ENCODE measurements at regions not wholly inside any gene's neighbourhood (a gene's known extent, or its start where the extent isn't known, plus 50 kb on each side); places are given as distances from the start of the nearest gene placed in this dataset.

GRCh38 chr18:57249179-57249578 lies 102.3 kb downstream of the BOD1L2 start:
- no peak overlapping the region for H3K4me3 Mint-ChIP-seq
- H3K27me3 Mint-ChIP-seq (ENCODE audit: low read depth), result peaks cover 15% of the 10 kb centered on the region
- H3K4me1 Mint-ChIP-seq, result no peaks in the 10 kb centered on the region
- H3K36me3 Mint-ChIP-seq (ENCODE audit: low read depth), result no peaks in the 10 kb centered on the region
- no peak for TF ChIP-seq CTCF (IDR thresholded peaks at IDR 0.05; ENCODE audit: unreplicated experiment in 3 of 3)
- H3K27ac Mint-ChIP-seq, result no peak overlapping the region
- no peaks in the 10 kb centered on the region for H3K9me3 Mint-ChIP-seq

GRCh38 chr18:57249883-57250282 lies 102.5 kb upstream of the ST8SIA3 start:
- Mint-ChIP-seq H3K9me3 (no peaks in the 10 kb centered on the region), H3K27me3 (ENCODE audit: low read depth) (peaks cover 15% of the 10 kb centered on the region), H3K4me1 (no peaks in the 10 kb centered on the region), H3K27ac (no peak overlapping the region), H3K4me3 (no peak overlapping the region), H3K36me3 (ENCODE audit: low read depth) (no peaks in the 10 kb centered on the region)
- no peak for TF ChIP-seq CTCF (IDR thresholded peaks at IDR 0.05; ENCODE audit: unreplicated experiment in 3 of 3)

GRCh38 chr18:57251747-57252146 lies 100.6 kb upstream of the ST8SIA3 start:
- H3K4me3 Mint-ChIP-seq, result no peak overlapping the region
- H3K27me3 Mint-ChIP-seq (ENCODE audit: low read depth), result peaks cover 15% of the 10 kb centered on the region
- no peak overlapping the region for H3K27ac Mint-ChIP-seq
- H3K4me1 Mint-ChIP-seq, result no peaks in the 10 kb centered on the region
- no peaks in the 10 kb centered on the region for H3K9me3 Mint-ChIP-seq
- TF ChIP-seq CTCF (IDR thresholded peaks at IDR 0.05; ENCODE audit: unreplicated experiment in 3 of 3), result no peak
- H3K36me3 Mint-ChIP-seq (ENCODE audit: low read depth), result no peaks in the 10 kb centered on the region

- H3K4me1 Mint-ChIP-seq, result no peaks in the 10 kb centered on the region
- TF ChIP-seq CTCF (IDR thresholded peaks at IDR 0.05; ENCODE audit: unreplicated experiment in 3 of 3), result no peak
- H3K27ac Mint-ChIP-seq, result no peak overlapping the region
- H3K27me3 Mint-ChIP-seq (ENCODE audit: low read depth), result peaks cover 15% of the 10 kb centered on the region
- no peaks in the 10 kb centered on the region for H3K36me3 Mint-ChIP-seq (ENCODE audit: low read depth)
- H3K4me3 Mint-ChIP-seq, result no peak overlapping the region
- H3K9me3 Mint-ChIP-seq, result peaks cover 2% of the 10 kb centered on the region
These were observed 98.5 kb upstream of the ST8SIA3 start for GRCh38 chr18:57253903-57254302.

- Mint-ChIP-seq H3K9me3 (peaks cover 8% of the 10 kb centered on the region), H3K4me3 (no peak overlapping the region), H3K4me1 (no peaks in the 10 kb centered on the region), H3K27ac (no peak overlapping the region), H3K36me3 (ENCODE audit: low read depth) (no peaks in the 10 kb centered on the region), H3K27me3 (ENCODE audit: low read depth) (no peaks in the 10 kb centered on the region)
- TF ChIP-seq CTCF (IDR thresholded peaks at IDR 0.05; ENCODE audit: unreplicated experiment in 3 of 3), result no peak
These were observed 94.1 kb upstream of the ST8SIA3 start for GRCh38 chr18:57258131-57258777.

GRCh38 chr18:57267368-57267925 lies 84.9 kb upstream of the ST8SIA3 start:
- Mint-ChIP-seq H3K36me3 (ENCODE audit: low read depth) (no peaks in the 10 kb centered on the region), H3K4me1 (no peaks in the 10 kb centered on the region), H3K9me3 (no peaks in the 10 kb centered on the region), H3K4me3 (no peak overlapping the region), H3K27me3 (ENCODE audit: low read depth) (peaks cover 3% of the 10 kb centered on the region), H3K27ac (no peak overlapping the region)
- TF ChIP-seq CTCF (IDR thresholded peaks at IDR 0.05; ENCODE audit: unreplicated experiment in 3 of 3), result no peak

All from nephron (organoid).